A673 (cell line): ENCODE measurements at regions not wholly inside any gene's neighbourhood (a gene's known extent, or its start where the extent isn't known, plus 50 kb on each side); places are given as distances from the start of the nearest gene placed in this dataset.

Experiments used
- BruUV-seq: library from RNA; stranded (reverse); fragments of 400-500 nt; replicated peaks from 2 replicates; lab custom pipeline; 2021; lab: Mats Ljungman, UMichigan
- CTCF ChIA-PET: fragments of 300-600 bp; sonication (Branson Sonifier 250); formaldehyde crosslinking; loops from one replicate; lab custom pipeline; 2022; ENCODE audit warnings: antibody characterized with exemption; lab: Charles Lee
- POLR2A ChIA-PET: fragments of 300-600 bp; sonication (Branson Sonifier 250); formaldehyde crosslinking; loops from one replicate; lab custom pipeline; 2022; ENCODE audit warnings: antibody characterized with exemption; ENCODE audit not compliant: low non-redundant PET; lab: Charles Lee
- DNase-seq: peaks from one replicate; pipeline ENCODE4 v3.0.0-alpha.2; 2015; ENCODE audit warnings: low spot score
- H3K27ac ChIP-seq: fragments of 200-600 bp; sonication (generic); 2 replicates; pipeline ENCODE4 v1.5.1; 2016; ENCODE audit warnings: mixed run types, low read depth, mild to moderate bottlenecking, mixed read lengths, antibody characterized with exemption, low read length; ENCODE audit not compliant: poor library complexity, severe bottlenecking
- H3K27me3 ChIP-seq: fragments of 200-600 bp; sonication (generic); replicated peaks from 2 replicates; pipeline ENCODE4 v1.6.1; 2017; ENCODE audit warnings: mixed run types, low read depth, mild to moderate bottlenecking, mixed read lengths, antibody characterized with exemption, low read length; ENCODE audit not compliant: insufficient read depth, poor library complexity
- H3K36me3 ChIP-seq: fragments of 200-600 bp; sonication (generic); 2 replicates; pipeline ENCODE4 v1.6.1; 2016; ENCODE audit warnings: mixed run types, mild to moderate bottlenecking, mixed read lengths, antibody characterized with exemption, low read length; ENCODE audit not compliant: insufficient read depth, poor library complexity, severe bottlenecking
- H3K4me1 ChIP-seq: fragments of 200-600 bp; sonication (generic); 2 replicates; pipeline ENCODE4 v1.6.1; 2017; ENCODE audit warnings: mixed run types, mild to moderate bottlenecking, mixed read lengths, antibody characterized with exemption, low read length; ENCODE audit not compliant: insufficient read depth, poor library complexity, severe bottlenecking
- H3K4me3 ChIP-seq: fragments of 200-600 bp; sonication (generic); 2 replicates; pipeline ENCODE4 v1.5.1; 2016; ENCODE audit warnings: low read depth, mixed run types, mild to moderate bottlenecking, mixed read lengths, low read length; ENCODE audit not compliant: poor library complexity, severe bottlenecking
- H3K9me3 ChIP-seq: fragments of 200-600 bp; sonication (generic); 2 replicates; pipeline ENCODE4 v1.6.1; 2016; ENCODE audit warnings: mixed run types, low read depth, mild to moderate bottlenecking, mixed read lengths, antibody characterized with exemption, low read length; ENCODE audit not compliant: poor library complexity, severe bottlenecking
- EZH2 ChIP-seq: fragments of 200-600 bp; sonication (generic); IDR thresholded peaks from 2 replicates; pipeline ENCODE4 v1.6.1; 2017; ENCODE audit warnings: borderline replicate concordance, low read depth, mild to moderate bottlenecking, mixed read lengths, antibody characterized with exemption, low read length; ENCODE audit not compliant: poor library complexity, severe bottlenecking
- intact Hi-C: fragments of 100-400 bp; cut with micrococcal nuclease; formaldehyde crosslinking; loops from one replicate; pipeline ENCODE4 v1.10.0; 2022; ENCODE audit not compliant: unreplicated experiment
- TF ChIP-seq, protein P1 (sequence below): fragments of 300-800, 200-600 bp; sonication (generic); conservative IDR thresholded peaks from 2 replicates; pipeline ENCODE4 v1.5.1; 2017; ENCODE audit warnings: low read depth, mild to moderate bottlenecking, antibody characterized with exemption, low read length, moderate library complexity, mixed read lengths

DNA sequence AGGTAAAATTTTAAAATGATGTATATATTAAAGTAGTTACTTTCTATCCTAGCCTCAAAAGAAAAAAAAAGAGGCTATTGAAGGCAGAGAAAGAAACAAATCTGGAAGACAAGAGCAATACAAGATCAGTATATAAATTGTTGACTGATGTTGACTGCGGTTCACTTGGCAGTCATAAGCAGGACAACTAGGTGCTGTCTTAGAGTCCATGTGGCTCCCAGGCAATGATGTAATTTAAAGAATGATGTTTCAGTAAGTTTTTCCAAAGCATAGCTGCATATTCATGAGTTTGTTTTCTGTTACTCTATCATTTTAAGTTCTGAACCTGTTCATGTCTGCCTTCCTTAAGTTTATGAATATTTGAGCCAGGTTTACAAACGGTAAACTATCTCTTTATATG lies 630.2 kb downstream of the FAT4 start:
- Histone ChIP-seq H3K9me3 (no peaks in the 10 kb centered on the region), H3K36me3 (no peaks in the 10 kb centered on the region), H3K4me3 (no peak overlapping the region), H3K4me1 (no peaks in the 10 kb centered on the region), H3K27ac (no peak overlapping the region), H3K27me3 (no peaks in the 10 kb centered on the region)
- no peak for DNase-seq
- TF ChIP-seq EZH2: no peak
- TF ChIP-seq, protein P1, sequence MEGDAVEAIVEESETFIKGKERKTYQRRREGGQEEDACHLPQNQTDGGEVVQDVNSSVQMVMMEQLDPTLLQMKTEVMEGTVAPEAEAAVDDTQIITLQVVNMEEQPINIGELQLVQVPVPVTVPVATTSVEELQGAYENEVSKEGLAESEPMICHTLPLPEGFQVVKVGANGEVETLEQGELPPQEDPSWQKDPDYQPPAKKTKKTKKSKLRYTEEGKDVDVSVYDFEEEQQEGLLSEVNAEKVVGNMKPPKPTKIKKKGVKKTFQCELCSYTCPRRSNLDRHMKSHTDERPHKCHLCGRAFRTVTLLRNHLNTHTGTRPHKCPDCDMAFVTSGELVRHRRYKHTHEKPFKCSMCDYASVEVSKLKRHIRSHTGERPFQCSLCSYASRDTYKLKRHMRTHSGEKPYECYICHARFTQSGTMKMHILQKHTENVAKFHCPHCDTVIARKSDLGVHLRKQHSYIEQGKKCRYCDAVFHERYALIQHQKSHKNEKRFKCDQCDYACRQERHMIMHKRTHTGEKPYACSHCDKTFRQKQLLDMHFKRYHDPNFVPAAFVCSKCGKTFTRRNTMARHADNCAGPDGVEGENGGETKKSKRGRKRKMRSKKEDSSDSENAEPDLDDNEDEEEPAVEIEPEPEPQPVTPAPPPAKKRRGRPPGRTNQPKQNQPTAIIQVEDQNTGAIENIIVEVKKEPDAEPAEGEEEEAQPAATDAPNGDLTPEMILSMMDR: no peak
- POLR2A ChIA-PET: no interaction called here
- CTCF ChIA-PET: no interaction called here
- no TSS peak for BruUV-seq
- intact Hi-C loops: no loop called here

DNA sequence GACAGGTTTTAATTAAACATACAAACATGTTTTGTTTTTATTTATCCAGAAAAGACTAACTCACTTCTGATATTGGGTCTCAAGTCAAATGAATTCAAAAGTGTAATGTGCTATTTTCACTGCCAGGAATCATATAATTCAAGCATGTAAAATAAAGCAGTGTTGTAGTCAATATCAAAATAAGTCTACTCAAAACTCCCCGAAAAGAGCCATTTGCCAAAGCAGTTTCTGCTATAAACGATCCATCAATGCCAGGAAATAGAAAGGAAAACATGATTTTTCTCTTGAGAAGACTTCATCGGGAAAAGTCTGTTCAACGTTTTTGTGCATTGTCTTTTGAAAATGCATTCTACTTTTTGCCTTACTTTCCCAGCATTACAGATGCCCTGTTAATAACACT lies 633.3 kb downstream of the FAT4 start:
- intact Hi-C loops: no loop called here
- no peak for TF ChIP-seq EZH2
- TF ChIP-seq, protein P1: no peak
- Histone ChIP-seq H3K4me1 (no peaks in the 10 kb centered on the region), H3K9me3 (no peaks in the 10 kb centered on the region), H3K27ac (no peak overlapping the region), H3K36me3 (no peaks in the 10 kb centered on the region), H3K4me3 (no peak overlapping the region), H3K27me3 (no peaks in the 10 kb centered on the region)
- BruUV-seq: no TSS peak
- ChIA-PET POLR2A (no interaction called here), CTCF (no interaction called here)
- no peak for DNase-seq

DNA sequence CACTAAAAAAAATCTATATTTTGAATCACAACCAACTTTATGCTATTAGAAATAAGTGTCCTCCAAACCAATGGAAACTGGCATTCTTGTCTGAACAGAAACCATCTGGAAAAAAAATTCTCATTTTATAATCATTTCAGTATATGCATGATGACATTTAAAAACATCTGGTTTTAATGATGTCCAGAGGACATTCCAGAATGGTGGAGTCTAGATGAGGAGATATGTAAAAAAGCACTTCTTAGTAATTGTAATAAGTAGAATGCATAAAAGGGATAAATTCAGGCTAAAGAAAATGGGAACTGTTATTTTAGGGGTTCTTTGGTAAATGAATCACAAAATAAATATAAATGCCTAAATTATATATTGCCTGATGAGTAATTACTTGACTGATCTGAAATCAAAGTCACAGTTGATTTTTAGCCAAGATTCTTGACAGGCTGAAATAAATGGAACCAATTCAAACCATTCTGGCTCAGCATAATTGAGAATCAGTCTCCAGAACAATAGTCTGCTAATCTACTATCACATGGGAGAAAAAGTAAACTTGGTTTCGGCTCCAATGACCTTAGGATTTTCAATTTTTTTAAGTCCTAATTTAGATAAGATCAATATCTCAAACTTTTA lies 636.6 kb downstream of the FAT4 start:
- no peaks in the 10 kb centered on the region for H3K36me3 ChIP-seq
- peak; percentile 23 for DNase-seq
- no peak overlapping the region for H3K27ac ChIP-seq
- no peaks in the 10 kb centered on the region for H3K4me1 ChIP-seq
- no peaks in the 10 kb centered on the region for H3K9me3 ChIP-seq
- H3K27me3 ChIP-seq: no peaks in the 10 kb centered on the region
- CTCF ChIA-PET: no interaction called here
- no peak overlapping the region for H3K4me3 ChIP-seq
- TF ChIP-seq, protein P1: no peak
- TF ChIP-seq EZH2: no peak
- POLR2A ChIA-PET: no interaction called here
- intact Hi-C loops: no loop called here
- no TSS peak for BruUV-seq
